ENCODE measurements at regions not wholly inside any gene's neighbourhood (a gene's known extent, or its start where the extent isn't known, plus 50 kb on each side); places are given as distances from the start of the nearest gene placed in this dataset.
"Not testable (repeated sequence)": the region's sequence is repeated elsewhere in the genome, so short reads cannot be mapped to it uniquely, and the experiment has no call there.

GRCh38 chr10:10722422-10722821, 295.2 kb upstream of the CELF2 start:
- Histone ChIP-seq H3K4me1 (no peaks in the 10 kb centered on the region), H3K4me3 (no peak overlapping the region), H3K27me3 (no peaks in the 10 kb centered on the region), H3K27ac (no peak overlapping the region), H3K9me3 (no peaks in the 10 kb centered on the region), H3K36me3 (no peaks in the 10 kb centered on the region)
- no peak for TF ChIP-seq CTCF (IDR thresholded peaks at IDR 0.05)
- no peak for DNase-seq
- intact Hi-C loops (cut with DNase I; ENCODE audit: low total_unique reads), result no loop called here

- intact Hi-C loops (cut with DNase I; ENCODE audit: low total_unique reads), result no loop called here
- Histone ChIP-seq H3K4me3 (no peak overlapping the region), H3K36me3 (no peaks in the 10 kb centered on the region), H3K4me1 (no peaks in the 10 kb centered on the region), H3K27me3 (no peaks in the 10 kb centered on the region), H3K27ac (no peak overlapping the region), H3K9me3 (no peaks in the 10 kb centered on the region)
- no peak for TF ChIP-seq CTCF (IDR thresholded peaks at IDR 0.05)
- DNase-seq, result no peak
Observed at GRCh38 chr10:10725196-10725595, 292.5 kb upstream of the CELF2 start.

GRCh38 chr10:10726101-10726500, 291.6 kb upstream of the CELF2 start:
- no peaks in the 10 kb centered on the region for H3K4me1 ChIP-seq
- no peak for DNase-seq
- no peak overlapping the region for H3K27ac ChIP-seq
- no peaks in the 10 kb centered on the region for H3K27me3 ChIP-seq
- intact Hi-C loops (cut with DNase I; ENCODE audit: low total_unique reads), result no loop called here
- H3K9me3 ChIP-seq, result no peaks in the 10 kb centered on the region
- H3K4me3 ChIP-seq, result no peak overlapping the region
- H3K36me3 ChIP-seq, result no peaks in the 10 kb centered on the region
- no peak for TF ChIP-seq CTCF (IDR thresholded peaks at IDR 0.05)

- H3K4me3 ChIP-seq; H3K36me3 ChIP-seq; H3K4me1 ChIP-seq; intact Hi-C loops (cut with DNase I; ENCODE audit: low total_unique reads); H3K27me3 ChIP-seq; DNase-seq; H3K9me3 ChIP-seq; H3K27ac ChIP-seq: not testable (repeated sequence)
Observed at GRCh38 chr10:10727411-10727810, 290.3 kb upstream of the CELF2 start.

GRCh38 chr10:10727812-10728211, 289.9 kb upstream of the CELF2 start:
- H3K4me3 ChIP-seq, result no peak overlapping the region
- intact Hi-C loops (cut with DNase I; ENCODE audit: low total_unique reads), result no loop called here
- H3K27me3 ChIP-seq, result no peaks in the 10 kb centered on the region
- H3K36me3 ChIP-seq, result no peaks in the 10 kb centered on the region
- no peaks in the 10 kb centered on the region for H3K4me1 ChIP-seq
- DNase-seq, result no peak
- TF ChIP-seq CTCF (IDR thresholded peaks at IDR 0.05), result no peak
- H3K9me3 ChIP-seq, result no peaks in the 10 kb centered on the region
- H3K27ac ChIP-seq, result no peak overlapping the region

- no peaks in the 10 kb centered on the region for H3K27me3 ChIP-seq
- TF ChIP-seq CTCF (IDR thresholded peaks at IDR 0.05), result no peak
- H3K27ac ChIP-seq, result no peak overlapping the region
- DNase-seq, result no peak
- intact Hi-C loops (cut with DNase I; ENCODE audit: low total_unique reads), result no loop called here
- H3K4me1 ChIP-seq, result peaks cover 0 to 7% (median 0%) of the 10 kb centered on the region in 4 donors
- no peaks in the 10 kb centered on the region for H3K36me3 ChIP-seq
- no peak overlapping the region for H3K4me3 ChIP-seq
- no peaks in the 10 kb centered on the region for H3K9me3 ChIP-seq
Observed at GRCh38 chr10:10730471-10731043, 287.1 kb upstream of the CELF2 start.

Measured in tibial artery (tissue), 4 donors.